Prostate gland (tissue), 2 donors: ENCODE measurements at regions not wholly inside any gene's neighbourhood (a gene's known extent, or its start where the extent isn't known, plus 50 kb on each side); places are given as distances from the start of the nearest gene placed in this dataset.

ENCODE experiments used
- POLR2A ChIP-seq: fragments of 450-650 bp; IDR thresholded peaks from one replicate; pipeline ENCODE4 v1.6.1; 2016; ENCODE audit warnings: antibody characterized with exemption, mild to moderate bottlenecking
- POLR2AphosphoS5 ChIP-seq: sonication (generic); formaldehyde crosslinking; IDR thresholded peaks from one replicate; pipeline ENCODE4 v1.6.1; 2017; ENCODE audit warnings: antibody characterized with exemption
- TF ChIP-seq, protein P1 (sequence below), 4 experiments: fragments of 200-600 bp in 2 of 4; fragments of 450-650 bp in 2 of 4; sonication (generic) in 2 of 4; IDR thresholded peaks; 1 replicate in 3 of 4; 2 replicates in 1 of 4; pipeline ENCODE4 v1.5.1; 2016 to 2019; ENCODE audit warnings: antibody characterized with exemption in 4 of 4, mild to moderate bottlenecking in 2 of 4, moderate library complexity in 2 of 4

DNA sequence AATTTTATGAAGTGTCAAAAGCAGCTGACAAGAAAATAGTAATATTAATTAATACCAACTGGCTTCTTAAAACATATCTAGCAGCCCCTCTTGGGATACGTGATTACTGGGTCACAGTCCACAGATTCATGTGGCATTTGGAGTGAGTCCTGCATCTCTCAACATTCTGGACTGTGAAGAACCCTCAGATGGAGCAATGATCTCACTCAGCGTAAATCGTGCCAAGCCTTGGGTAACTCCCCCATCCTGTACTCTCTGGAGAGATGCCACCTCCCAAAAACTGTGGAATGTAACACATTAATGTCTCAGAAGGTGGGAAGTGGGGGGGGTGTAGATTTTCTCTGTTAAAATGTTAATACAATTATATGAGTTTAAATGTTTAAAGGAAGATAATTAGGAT is 118.2 kb upstream of the IQCM start:
- TF ChIP-seq, protein P1, sequence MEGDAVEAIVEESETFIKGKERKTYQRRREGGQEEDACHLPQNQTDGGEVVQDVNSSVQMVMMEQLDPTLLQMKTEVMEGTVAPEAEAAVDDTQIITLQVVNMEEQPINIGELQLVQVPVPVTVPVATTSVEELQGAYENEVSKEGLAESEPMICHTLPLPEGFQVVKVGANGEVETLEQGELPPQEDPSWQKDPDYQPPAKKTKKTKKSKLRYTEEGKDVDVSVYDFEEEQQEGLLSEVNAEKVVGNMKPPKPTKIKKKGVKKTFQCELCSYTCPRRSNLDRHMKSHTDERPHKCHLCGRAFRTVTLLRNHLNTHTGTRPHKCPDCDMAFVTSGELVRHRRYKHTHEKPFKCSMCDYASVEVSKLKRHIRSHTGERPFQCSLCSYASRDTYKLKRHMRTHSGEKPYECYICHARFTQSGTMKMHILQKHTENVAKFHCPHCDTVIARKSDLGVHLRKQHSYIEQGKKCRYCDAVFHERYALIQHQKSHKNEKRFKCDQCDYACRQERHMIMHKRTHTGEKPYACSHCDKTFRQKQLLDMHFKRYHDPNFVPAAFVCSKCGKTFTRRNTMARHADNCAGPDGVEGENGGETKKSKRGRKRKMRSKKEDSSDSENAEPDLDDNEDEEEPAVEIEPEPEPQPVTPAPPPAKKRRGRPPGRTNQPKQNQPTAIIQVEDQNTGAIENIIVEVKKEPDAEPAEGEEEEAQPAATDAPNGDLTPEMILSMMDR (IDR thresholded peaks at IDR 0.05): no peak
- TF ChIP-seq POLR2A (no peak), POLR2AphosphoS5 (no peak)
